Hematopoietic multipotent progenitor cell (in vitro differentiated cells): ENCODE measurements at regions not wholly inside any gene's neighbourhood (a gene's known extent, or its start where the extent isn't known, plus 50 kb on each side); places are given as distances from the start of the nearest gene placed in this dataset.
"Not testable (repeated sequence)": the region's sequence is repeated elsewhere in the genome, so short reads cannot be mapped to it uniquely, and the experiment has no call there.

Experiments
- DNase-seq, 3 donors: peaks; one replicate each; pipeline ENCODE4 v3.0.0-alpha.2; 2011 to 2015; ENCODE audit warnings: low read depth in 2 of 3, low spot score in 2 of 3

DNA sequence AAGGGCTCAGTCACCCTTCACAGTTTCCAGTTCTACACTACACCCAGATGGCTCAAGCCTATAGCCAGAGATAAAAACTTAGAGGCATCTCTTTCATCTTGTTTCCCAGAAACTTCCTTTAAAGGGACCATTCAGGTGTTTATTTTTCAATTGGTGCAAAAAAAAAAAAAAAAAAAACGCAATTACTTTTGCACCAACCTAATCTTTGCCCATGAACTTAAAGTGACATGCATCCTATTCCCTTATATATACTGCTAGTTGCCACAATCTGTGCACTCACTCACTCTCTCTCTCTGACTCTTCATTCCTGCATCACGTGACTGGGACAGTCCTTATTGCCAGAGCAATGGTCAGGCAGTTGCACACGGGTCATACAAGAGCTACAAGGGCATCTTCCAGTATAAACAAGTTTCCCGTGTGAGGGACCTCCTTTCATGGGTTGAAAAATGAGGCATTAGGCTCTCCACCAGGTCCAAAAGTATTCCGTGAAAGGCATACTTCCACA lies 789.4 kb downstream of the EPHA4 start:
- DNase-seq, result no peak

DNA sequence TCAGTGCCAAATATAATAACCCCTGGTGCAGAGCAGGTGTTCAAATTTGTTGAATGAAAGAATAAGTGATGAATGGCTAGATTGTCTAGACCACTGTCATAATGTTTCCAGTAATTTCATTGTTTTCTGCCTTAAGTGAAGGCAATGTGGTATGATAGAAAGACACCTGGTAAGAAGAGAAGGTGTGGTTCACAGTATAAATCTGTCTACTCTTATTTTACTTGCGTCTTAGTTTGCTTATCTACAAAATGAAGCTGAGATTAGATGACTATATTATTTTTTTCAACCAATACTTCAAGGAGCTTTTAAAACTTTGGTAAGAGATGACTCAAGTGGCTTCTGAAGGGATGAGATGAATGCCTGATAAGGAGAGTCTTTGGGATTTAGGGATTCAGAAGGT lies 788.4 kb downstream of the EPHA4 start:
- no peak for DNase-seq

DNA sequence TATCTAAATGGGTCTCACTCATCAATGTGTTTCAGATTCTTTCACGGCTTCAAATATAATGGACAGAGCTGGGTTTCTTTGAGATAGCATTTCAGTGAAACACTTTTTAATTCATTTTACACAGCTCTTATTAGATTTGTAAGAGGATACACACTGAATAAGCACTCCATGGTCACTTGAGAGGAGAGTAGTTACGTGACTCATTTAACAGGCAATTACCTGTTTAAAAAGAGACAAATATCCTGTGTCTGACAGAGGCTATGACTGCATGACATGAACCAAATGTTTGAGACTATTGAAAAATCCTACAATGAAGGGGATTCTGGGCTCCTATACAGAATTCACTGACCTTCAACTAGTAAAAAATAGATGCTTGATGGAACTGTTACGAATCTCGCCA lies 786.9 kb downstream of the EPHA4 start:
- no peak for DNase-seq

DNA sequence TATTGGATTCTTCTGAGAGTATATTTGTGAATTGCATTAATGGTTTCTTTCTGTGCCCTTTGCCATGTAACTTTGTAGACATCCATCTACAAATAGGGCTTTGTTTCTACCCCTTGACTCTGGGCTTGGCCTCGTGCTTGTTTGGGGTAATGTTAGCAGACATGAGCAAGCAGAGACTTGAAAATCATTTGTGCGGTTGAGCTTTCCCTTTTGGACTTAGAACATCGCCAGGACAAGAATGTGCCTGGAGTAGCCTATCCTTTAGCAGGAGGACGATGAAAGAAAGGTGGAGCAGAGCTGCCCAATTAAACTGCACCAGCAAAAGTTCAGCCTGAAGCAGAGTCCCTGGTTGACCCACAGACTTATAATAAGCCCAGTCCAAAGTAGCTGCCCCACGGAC lies 785.9 kb downstream of the EPHA4 start:
- DNase-seq, result no peak

DNA sequence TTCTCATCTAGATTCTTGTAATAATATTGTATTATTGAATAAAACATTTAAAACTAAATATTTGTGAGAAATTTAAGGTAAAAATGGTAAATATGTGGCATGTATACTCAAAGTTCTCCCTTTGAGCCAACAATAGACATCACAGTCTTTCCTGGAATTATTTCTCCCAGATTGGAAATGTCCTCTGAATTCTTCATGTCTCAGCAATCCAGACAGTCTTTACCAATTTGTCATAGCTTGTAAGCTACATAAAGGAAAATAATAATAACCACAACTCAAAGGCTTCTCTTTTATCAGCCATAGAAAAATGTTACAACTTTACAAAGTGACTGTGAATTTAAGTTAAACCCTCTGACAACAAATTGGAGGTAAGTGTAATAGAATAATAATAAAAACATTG lies 784.9 kb downstream of the EPHA4 start:
- DNase-seq, result no peak

DNA sequence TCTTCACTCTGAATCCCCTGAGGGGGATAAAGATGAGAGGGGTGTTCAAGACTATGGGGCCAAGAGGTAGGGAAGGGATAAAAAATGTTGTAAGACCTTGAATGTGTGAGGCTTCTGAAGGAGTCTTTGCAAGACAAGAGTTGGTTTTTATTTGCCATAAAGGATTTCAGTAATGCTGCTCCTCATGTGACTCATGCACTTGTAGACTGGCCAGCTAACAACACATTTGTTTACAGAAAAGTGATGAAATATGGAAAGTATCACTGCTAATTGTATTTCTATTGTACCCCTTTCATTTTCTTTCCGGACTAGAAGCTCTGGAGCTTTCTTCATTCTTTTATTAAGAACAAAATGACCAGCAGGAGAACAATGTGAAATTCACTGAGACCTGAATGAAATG lies 782.1 kb downstream of the EPHA4 start:
- DNase-seq, result no peak

DNA sequence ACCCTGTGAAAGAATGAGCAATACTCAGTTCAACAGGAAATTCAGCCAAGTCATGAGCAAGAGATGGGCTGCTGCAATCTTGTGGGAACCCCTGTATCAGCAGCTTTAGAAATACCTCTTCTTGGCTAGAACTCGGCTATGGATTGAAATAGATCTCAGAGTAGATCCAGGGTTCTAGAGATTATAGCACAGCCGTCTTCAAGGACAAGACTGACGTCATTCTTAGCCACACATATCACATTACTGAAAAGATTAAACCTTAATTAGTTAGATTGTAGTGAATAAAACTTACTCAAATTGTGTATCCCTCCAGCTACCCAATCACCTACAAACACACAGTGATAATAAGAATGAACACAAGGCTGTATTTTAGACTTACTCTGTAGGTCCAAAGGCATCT lies 776.4 kb downstream of the EPHA4 start:
- no peak for DNase-seq

DNA sequence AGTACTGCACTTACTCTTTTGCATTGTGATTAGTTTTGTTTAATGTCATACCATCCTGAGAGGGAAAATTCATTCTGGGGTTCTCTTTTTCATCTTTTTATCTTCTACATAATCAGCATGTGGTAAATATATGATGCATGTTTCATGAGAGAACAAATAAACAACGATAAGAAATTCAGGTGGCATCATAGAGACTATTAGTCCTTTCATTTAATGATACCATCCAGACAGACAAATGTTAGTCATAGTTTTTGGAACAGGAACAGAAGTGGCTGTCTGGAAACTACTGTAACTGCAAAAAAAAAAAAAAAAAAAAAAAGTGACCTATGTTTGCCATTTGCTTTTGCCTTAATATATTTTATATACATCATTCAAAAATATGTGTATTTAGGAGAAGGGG lies 761.0 kb downstream of the EPHA4 start:
- no peak for DNase-seq

DNA sequence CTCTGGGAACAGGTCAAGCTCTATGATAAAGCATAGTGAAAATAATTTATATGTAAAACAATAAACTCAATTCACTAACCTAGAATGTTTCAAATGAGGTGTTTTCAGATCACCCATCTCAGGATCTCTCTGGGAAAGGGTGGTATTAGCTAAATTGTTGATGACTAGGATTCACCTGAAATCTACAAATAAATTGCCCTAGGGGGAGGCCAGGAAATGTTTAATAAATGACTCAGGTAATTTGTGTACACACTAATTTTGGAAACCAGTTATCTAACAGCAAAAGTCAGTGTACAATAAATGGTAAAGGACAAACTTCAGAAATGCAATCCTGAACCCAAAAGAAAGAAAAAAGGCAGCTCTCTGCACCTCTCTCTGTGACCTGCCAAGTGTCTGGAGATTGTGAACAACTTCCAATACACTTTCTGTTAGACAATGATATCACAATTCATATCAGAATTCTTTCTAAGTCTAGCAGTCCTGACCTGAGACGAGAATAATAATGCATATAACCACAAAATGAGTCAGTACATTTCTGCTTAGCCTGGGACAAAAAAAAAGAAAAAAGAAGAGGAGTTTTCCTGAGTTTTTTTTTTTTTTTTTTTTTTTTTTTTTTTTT lies 760.0 kb downstream of the EPHA4 start:
- no peak for DNase-seq

DNA sequence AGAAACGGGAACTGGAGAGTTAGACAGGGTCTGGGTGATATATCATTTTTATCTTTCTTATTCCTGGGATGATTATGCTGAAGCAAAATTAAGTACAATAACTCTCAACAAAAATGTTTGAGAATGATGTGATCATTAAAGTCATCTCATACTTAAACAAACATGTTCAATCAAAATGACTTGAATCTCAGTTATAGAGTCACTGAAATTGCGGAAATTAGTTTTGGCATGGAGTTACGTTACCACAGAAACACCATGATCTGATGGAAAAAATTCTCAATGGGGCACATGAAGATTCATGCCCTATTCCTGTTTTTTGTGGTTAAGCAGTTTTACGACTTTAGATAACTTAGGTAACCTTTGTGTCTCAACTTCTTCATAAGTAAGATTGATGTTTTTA lies 757.7 kb downstream of the EPHA4 start:
- no peak for DNase-seq

DNA sequence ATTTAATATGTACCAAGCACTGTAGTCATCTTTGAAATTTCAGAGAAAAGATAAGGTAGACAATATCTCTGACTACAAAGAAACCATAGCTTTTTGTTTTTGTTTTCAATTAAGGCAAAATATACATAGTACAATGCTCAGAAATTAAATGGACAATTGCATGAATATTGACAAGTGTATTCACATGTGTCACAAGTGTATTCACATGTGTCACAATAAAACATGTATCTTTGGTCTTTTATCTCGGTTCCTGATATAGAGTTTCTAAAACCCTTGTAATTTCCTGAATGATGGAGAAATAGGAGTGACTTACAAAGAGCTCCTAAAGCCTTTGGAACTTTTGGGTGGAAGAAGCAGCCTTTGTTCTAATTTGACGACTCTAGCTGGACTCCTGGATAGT lies 756.4 kb downstream of the EPHA4 start:
- no peak for DNase-seq

DNA sequence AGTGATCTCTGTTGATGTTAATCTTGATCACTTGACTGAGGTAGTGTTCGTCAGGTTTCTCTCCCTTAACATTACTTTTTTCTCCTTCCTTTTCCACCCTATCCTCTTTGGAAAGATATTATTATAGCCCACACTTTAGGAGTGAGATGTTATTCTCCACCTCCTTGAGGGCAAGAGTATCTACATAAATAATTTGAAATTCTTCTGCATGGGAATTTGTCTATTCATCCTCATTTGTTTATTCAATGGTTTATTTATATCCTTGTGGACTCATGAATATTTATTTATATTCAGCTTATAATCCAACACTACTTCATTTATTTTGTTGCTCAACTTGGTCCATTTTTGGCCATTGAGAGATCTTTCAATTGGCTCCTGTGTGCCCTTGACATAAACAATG lies 750.4 kb downstream of the EPHA4 start:
- no peak for DNase-seq

DNA sequence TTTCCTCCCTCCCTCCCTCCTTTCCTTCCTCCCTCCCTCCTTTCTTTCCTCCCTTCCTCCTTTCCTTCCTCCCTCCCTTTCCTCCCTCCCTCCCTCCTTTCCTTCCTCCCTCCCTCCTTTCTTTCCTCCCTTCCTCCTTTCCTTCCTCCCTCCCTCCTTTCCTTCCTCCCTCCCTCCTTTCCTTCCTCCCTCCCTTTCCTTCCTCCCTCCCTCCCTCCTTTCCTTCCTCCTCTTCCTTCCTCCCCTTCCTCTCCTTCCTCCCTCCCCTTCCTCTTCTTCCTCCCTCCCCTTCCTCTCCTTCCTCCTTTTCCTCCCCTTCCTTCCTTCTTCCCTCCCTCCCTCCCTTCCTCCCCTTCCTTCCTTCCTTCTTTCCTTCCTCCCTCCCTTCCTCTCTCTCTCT lies 748.5 kb downstream of the EPHA4 start:
- not testable (repeated sequence) for DNase-seq

DNA sequence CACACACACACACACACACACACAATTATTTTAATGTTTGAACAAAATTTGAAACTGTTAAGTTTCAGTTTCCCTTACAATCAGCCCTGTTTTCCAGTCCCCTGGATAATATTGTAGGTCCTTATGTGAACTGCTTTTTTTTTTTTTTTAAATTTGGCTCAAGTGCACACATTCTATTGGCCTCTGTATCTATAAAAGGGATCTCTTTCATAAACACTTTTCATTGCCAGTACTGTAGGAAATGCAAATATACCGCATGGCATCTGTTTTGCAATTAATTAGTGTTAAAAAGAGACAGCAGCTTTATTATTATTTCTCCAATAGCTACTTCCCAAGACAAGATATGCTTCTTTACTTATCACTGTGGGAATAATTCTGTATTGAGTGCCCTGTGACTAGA lies 738.7 kb downstream of the EPHA4 start:
- no peak for DNase-seq

DNA sequence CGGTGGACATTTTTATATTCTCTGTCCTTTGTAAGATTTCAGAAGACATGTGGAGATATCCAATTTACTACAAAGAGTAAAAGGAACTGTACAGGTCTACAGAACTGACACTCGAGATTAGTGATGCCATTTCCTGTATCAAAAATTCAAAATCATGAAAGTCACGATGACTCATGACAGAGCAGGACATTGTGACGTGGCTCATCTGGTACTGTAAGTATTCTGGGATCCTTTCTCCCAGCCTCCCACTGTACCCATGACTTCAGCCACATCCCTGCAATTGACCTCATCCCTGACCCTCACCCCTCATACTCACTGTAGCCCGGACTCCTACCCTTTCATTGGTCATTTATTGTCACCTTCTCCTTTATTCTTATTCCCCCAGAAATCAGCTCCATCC lies 736.5 kb downstream of the EPHA4 start:
- DNase-seq, result no peak

DNA sequence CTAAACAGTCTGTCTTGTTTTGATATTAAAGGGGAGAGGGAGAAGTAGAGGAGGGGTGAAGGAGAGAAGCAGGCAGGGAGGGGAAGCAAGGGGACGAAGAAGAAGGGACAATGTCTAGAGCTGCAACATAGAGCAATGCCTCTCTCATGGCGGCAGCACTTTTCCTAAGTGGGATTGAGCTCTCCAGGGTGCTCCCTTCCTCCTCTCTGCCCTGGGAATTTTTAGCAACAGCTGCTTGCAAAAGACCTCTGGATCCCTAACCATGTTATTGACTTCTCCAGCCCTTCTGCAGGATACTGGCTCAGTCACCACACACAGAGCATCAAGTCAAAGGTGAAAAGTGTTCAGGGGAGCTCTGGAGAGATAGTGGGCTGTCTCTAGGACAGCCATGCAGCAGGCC lies 734.9 kb downstream of the EPHA4 start:
- DNase-seq, result no peak

DNA sequence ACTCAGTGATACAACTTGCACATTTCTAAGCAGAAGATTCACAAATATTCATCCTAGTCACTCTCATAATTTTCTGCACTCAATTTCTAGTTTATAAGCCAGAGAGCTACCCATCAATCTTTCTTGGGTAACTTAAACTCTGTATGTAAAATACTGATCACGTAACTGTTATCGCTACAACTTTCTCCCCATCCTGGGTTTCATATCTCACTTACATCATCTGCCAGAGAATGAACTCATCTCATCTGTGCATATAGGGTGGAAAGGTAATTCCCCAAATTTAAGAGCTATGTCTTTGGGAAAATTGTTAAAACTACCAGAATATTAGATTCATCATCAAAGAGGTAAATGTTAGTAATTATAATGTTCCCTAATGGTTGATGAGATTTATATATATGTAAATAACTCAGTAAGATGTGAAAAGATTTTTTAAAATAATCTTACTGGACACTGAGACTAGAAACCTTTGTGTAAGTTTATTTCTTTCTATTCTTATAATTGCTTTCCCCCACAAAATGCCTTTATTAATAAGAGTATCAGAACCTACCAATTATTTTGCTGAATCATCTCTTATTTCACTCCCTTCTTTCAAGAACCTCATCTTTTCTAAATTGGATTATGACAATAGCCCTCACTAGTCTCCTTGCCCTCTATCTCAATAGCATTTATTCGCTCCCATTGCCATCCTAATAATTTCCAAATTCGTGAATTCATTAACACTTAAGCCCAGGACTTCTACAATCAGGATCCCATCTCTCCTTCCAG lies 729.0 kb downstream of the EPHA4 start:
- DNase-seq, result no peak

DNA sequence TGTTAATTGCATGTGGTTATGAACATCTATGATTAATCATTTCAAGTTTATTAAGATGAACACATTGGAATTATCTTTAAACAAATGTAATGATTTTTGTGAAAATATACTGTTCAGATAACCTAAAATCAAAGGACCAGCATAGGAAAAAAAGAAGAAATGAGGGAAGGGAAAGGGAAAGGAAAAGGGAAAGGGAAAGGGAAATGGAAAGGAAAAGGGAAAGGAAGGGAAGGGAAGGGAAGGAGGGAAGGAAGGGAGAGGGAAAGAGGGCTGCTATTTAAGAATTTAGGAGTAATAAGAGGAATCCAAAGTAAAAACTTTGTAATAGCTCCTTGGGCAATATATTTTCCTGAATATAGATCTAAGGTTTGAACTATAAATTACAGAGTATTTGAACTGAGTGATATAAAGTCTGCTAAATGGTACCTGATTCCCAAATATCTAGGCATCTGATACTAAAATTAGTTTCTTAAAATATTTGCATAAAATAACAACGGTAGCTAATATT lies 726.3 kb downstream of the EPHA4 start:
- no peak for DNase-seq

DNA sequence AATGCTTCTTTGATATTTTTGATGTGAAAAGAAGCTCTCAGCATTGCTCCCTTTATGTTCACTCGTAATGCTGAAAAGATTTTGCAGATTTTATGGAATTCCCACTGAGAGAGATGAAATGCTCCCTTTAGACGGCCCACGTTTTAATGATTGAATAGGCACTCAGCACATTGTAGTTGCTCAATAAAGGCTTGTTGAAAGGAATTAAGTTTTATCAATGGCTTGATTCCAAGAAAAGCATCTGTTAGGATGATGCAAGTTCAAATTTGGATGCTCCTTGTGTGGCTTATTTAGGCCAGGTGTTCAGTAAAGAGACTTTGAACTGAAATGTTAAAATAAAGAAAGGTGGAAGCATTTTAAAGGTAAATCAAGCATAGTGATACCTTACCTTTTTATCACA lies 725.1 kb downstream of the EPHA4 start:
- DNase-seq, result no peak

DNA sequence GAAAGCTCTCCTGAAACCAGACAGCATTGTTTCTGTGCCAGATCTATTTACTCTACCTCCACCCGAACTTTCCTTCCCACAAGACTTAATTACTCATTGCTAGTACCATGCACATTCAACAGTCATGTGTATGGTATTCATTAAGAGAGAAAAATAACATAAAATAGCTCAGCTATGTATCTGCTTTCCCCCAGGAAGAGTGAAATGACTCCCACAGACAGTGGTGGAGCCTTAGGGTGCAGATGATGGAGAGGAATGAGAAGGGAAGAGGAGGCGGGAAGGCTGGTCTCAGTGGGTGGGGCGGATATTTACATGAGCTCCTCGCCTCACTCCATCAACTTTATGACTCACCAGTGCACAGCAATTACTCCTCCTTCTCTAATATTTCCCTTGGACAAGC lies 724.5 kb downstream of the EPHA4 start:
- no peak for DNase-seq

DNA sequence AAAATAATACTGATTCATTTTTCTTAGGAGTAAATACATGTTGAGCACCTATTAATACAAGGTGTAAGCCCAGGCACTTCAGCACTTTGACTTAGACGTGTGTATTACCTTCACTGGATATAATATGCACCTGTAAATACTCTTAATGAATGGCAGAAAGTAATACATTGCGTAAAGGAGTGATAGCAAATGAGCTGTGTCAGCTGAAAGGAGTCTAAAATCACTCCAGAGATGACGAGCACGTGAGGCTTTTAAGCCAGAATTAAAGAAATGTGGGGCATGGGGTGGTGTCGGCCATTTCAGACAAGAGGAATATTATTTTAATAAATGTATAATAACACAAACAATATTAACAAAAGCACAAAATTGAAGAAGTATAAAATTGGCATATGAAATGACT lies 722.7 kb downstream of the EPHA4 start:
- DNase-seq, result no peak

DNA sequence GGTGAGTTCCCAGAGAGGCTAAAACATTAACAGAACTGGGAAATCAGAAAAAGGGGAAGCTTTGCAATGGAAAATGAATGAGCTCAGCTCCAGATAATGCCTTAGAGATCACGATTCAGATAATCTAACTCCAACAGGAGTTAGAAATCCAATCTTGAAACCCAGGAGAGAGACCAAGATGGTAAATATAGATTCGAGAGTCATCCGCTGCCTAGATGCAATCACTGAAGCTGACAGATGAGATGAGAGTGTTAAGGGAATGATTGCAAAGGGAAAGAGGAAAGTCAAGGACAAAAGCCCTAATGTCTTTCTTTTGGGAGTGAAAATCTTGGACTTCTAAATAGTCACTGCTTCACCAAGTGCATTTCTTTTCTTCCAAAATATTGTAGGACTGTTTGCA lies 722.0 kb downstream of the EPHA4 start:
- no peak for DNase-seq
